GM12878 (cell line): ENCODE measurements at regions not wholly inside any gene's neighbourhood (a gene's known extent, or its start where the extent isn't known, plus 50 kb on each side); places are given as distances from the start of the nearest gene placed in this dataset.

Experiments
- ATAC-seq: fragments of 200-7000 bp; cut with Tn5 transposase; 3 replicates; pipeline ENCODE4 v1.9.1; 2020; ENCODE audit warnings: mild to moderate bottlenecking, moderate library complexity
- BruUV-seq: library from RNA; stranded (reverse); fragments of 400-500 nt; replicated peaks from 2 replicates; lab custom pipeline; 2021; lab: Mats Ljungman, UMichigan
- CTCF ChIA-PET: fragments of 300-600 bp; sonication (Branson Sonifier 250); formaldehyde crosslinking; extraction: SDS; loops from one replicate; lab custom pipeline; 2021; ENCODE audit warnings: inconsistent platforms; lab: Yijun Ruan, JAX
- POLR2A ChIA-PET: fragments of 350-600 bp; formaldehyde crosslinking; extraction: SDS; loops from one replicate; lab custom pipeline; 2021; ENCODE audit warnings: inconsistent platforms; lab: Charles Lee
- RAD21 ChIA-PET: fragments of 300-600 bp; sonication (Branson Sonifier 250); formaldehyde crosslinking; loops from one replicate; lab custom pipeline; 2023; ENCODE audit warnings: antibody characterized with exemption; ENCODE audit not compliant: unreplicated experiment; lab: Charles Lee
- SMC1A ChIA-PET: fragments of 300-600 bp; sonication (Branson Sonifier 250); formaldehyde crosslinking; loops from one replicate; lab custom pipeline; 2023; ENCODE audit not compliant: unreplicated experiment, uncharacterized antibody; lab: Charles Lee
- DNase-seq: peaks from one replicate; pipeline ENCODE4 v3.0.0-alpha.2; 2011; ENCODE audit warnings: low read depth, low spot score
- FAIRE-seq: peaks from 3 replicates; lab custom pipeline; 2011; peaks lifted over from hg19 to GRCh38; lab: Jason Lieb, UNC
- H2AFZ ChIP-seq: 2 replicates; pipeline ENCODE4 v1.6.0; 2011; ENCODE audit warnings: low read depth, low read length, control low read depth; ENCODE audit not compliant: control insufficient read depth
- H3K27ac ChIP-seq: 2 replicates; pipeline ENCODE4 v1.5.1; 2011; ENCODE audit warnings: control low read depth; ENCODE audit not compliant: control insufficient read depth, insufficient read depth
- H3K27me3 ChIP-seq, 2 experiments: replicated peaks in 1 of 2; 2 replicates each; pipeline versions ENCODE4 v1.6.0 to v1.6.1; 2011; ENCODE audit warnings: low read length in 1 of 2; ENCODE audit not compliant: control insufficient read depth in 2 of 2, insufficient read depth in 2 of 2
- H3K36me3 ChIP-seq, 2 experiments: 2 replicates each; pipeline ENCODE4 v1.5.1; 2011; ENCODE audit warnings: low read length in 1 of 2; ENCODE audit not compliant: control insufficient read depth in 2 of 2, insufficient read depth in 2 of 2
- H3K4me1 ChIP-seq: 2 replicates; pipeline ENCODE4 v1.6.1; 2011; ENCODE audit warnings: mild to moderate bottlenecking, low read length, moderate library complexity, mixed read lengths; ENCODE audit not compliant: control insufficient read depth, insufficient read depth
- H3K4me2 ChIP-seq: 2 replicates; pipeline ENCODE4 v1.6.0; 2011; ENCODE audit warnings: control low read depth; ENCODE audit not compliant: control insufficient read depth, insufficient read depth
- H3K4me3 ChIP-seq: fragments of 200-600 bp; sonication (generic); 2 replicates; pipeline ENCODE4 v1.5.1; 2016
- H3K79me2 ChIP-seq: 2 replicates; pipeline ENCODE4 v1.6.0; 2011; ENCODE audit warnings: low read length; ENCODE audit not compliant: control insufficient read depth, insufficient read depth
- H3K9ac ChIP-seq: 2 replicates; pipeline ENCODE4 v1.8.0; 2011; ENCODE audit warnings: low read length, control low read depth, mixed read lengths; ENCODE audit not compliant: control insufficient read depth, insufficient read depth
- H3K9me3 ChIP-seq: replicated peaks from 3 replicates; pipeline ENCODE4 v1.5.1; 2011; ENCODE audit warnings: mild to moderate bottlenecking, low read length; ENCODE audit not compliant: control insufficient read depth, insufficient read depth
- H4K20me1 ChIP-seq: 2 replicates; pipeline ENCODE4 v1.6.0; 2011; ENCODE audit not compliant: control insufficient read depth, insufficient read depth
- ATF2 ChIP-seq: IDR thresholded peaks from 2 replicates; pipeline ENCODE4 v1.6.1; 2012; ENCODE audit warnings: low read length, inconsistent platforms
- CBFB ChIP-seq: IDR thresholded peaks from 2 replicates; pipeline ENCODE4 v1.6.1; 2016; ENCODE audit warnings: antibody characterized with exemption, low read depth
- CHD2 ChIP-seq: IDR thresholded peaks from 2 replicates; pipeline ENCODE4 v1.6.1; 2011; ENCODE audit warnings: low read depth, low read length, improper control_type of control experiment, borderline replicate concordance
- EP300 ChIP-seq, 2 experiments: fragments of 150-350 bp in 1 of 2; IDR thresholded peaks; 2 replicates each; pipeline ENCODE4 v1.6.1; 2011 to 2012; ENCODE audit warnings: low read depth in 2 of 2, low read length in 2 of 2, borderline replicate concordance in 1 of 2, improper control_type of control experiment in 1 of 2, inconsistent platforms in 1 of 2; ENCODE audit not compliant: control insufficient read depth in 1 of 2
- JUND ChIP-seq: IDR thresholded peaks from 2 replicates; pipeline ENCODE4 v1.6.1; 2012; ENCODE audit warnings: low read depth, mild to moderate bottlenecking, low read length, improper control_type of control experiment, moderate library complexity
- KAT2A ChIP-seq: conservative IDR thresholded peaks from 2 replicates; pipeline ENCODE4 v1.6.1; 2011; ENCODE audit warnings: low read depth, low read length; ENCODE audit not compliant: control insufficient read depth
- MYC ChIP-seq: IDR thresholded peaks from 2 replicates; pipeline ENCODE4 v1.6.1; 2011; ENCODE audit warnings: mild to moderate bottlenecking, low read length, moderate library complexity, inconsistent platforms; ENCODE audit not compliant: insufficient read depth, insufficient replicate concordance, insufficient read length, severe bottlenecking
- NR2F1 ChIP-seq: fragments of 450-650 bp; conservative IDR thresholded peaks from 2 replicates; pipeline ENCODE4 v1.6.1; 2017; ENCODE audit warnings: mild to moderate bottlenecking
- POLR2AphosphoS2 ChIP-seq: IDR thresholded peaks from 2 replicates; pipeline ENCODE4 v1.6.1; 2011; ENCODE audit warnings: low read depth, mild to moderate bottlenecking, low read length, improper control_type of control experiment, moderate library complexity
- RELB ChIP-seq: fragments of 450-650 bp; IDR thresholded peaks from 2 replicates; pipeline ENCODE4 v1.6.1; 2017; ENCODE audit warnings: low read depth, mild to moderate bottlenecking, moderate library complexity
- ZNF24 ChIP-seq: fragments of 450-650 bp; IDR thresholded peaks from 2 replicates; pipeline ENCODE4 v1.6.1; 2017; ENCODE audit warnings: antibody characterized with exemption, mild to moderate bottlenecking
- ZZZ3 ChIP-seq: IDR thresholded peaks from 2 replicates; pipeline ENCODE4 v1.6.1; 2011; ENCODE audit warnings: low read depth; ENCODE audit not compliant: control insufficient read depth, insufficient read length
- WGBS: methylation state at CpG from one replicate; pipeline ENCODE4 v1.1.6; 2016; ENCODE audit warnings: low lambda C conversion rate; ENCODE audit not compliant: insufficient replicate concordance, insufficient coverage; ENCODE audit errors: missing lambda C conversion rate; 5-methylcytosine and 5-hydroxymethylcytosine counted together
- in situ Hi-C: fragments of 300-500 bp; cut with MboI; formaldehyde crosslinking; loops from 9 replicates; pipeline ENCODE4 v1.14.3; 2018; ENCODE audit warnings: mixed read lengths
- intact Hi-C: fragments of 100-400 bp; cut with micrococcal nuclease; formaldehyde crosslinking; loops from one replicate; pipeline ENCODE4 v1.14.2; 2022; ENCODE audit not compliant: unreplicated experiment

GRCh38 chr12:112615196-112615595 lies 176.4 kb upstream of the RPH3A start:
- ChIA-PET POLR2A (no interaction called here), CTCF (interaction anchor here (0.7 kb wide), 1 partner anchor 145 kb away, joined by 3 read pairs; no protein-coding TSS in a partner anchor), SMC1A (no interaction called here), RAD21 (no interaction called here)
- no peak overlapping the region for H3K4me3 ChIP-seq
- intact Hi-C loops = no loop called here
- no peak overlapping the region for H2AFZ ChIP-seq
- WGBS = 37% methylated on average over 4 of the region's 4 CpGs
- no peaks in the 10 kb centered on the region for H3K36me3 ChIP-seq
- no peaks in the 10 kb centered on the region for H3K9me3 ChIP-seq
- H3K9ac ChIP-seq = no peak overlapping the region
- H3K79me2 ChIP-seq = no peaks in the 10 kb centered on the region
- no peaks in the 10 kb centered on the region for H3K4me1 ChIP-seq
- DNase-seq (no peak), FAIRE-seq (no peak), ATAC-seq (no peak)
- in situ Hi-C loops = no loop called here
- TF ChIP-seq JUND = no peak
- TF ChIP-seq ZNF24 = no peak
- TF ChIP-seq ATF2 = no peak
- no peak for TF ChIP-seq ZZZ3
- no peak for TF ChIP-seq MYC
- no peak for TF ChIP-seq CHD2
- no peak for TF ChIP-seq NR2F1
- TF ChIP-seq EP300 (IDR thresholded peaks at IDR 0.05; ENCODE audit: borderline replicate concordance in 1 of 2, control insufficient read depth in 1 of 2, low read depth in 2 of 2, low read length in 2 of 2) = no peak
- no peak for TF ChIP-seq POLR2AphosphoS2
- no peak for TF ChIP-seq RELB
- no peak for TF ChIP-seq CBFB
- TF ChIP-seq KAT2A = no peak
- H4K20me1 ChIP-seq = no peaks in the 10 kb centered on the region
- H3K4me2 ChIP-seq = no peak overlapping the region
- no peaks in the 10 kb centered on the region; a peak in 2 of 4 replicates for H3K27me3 ChIP-seq
- H3K27ac ChIP-seq = no peak overlapping the region
- BruUV-seq = no TSS peak
